ENCODE measurements at regions not wholly inside any gene's neighbourhood (a gene's known extent, or its start where the extent isn't known, plus 50 kb on each side); places are given as distances from the start of the nearest gene placed in this dataset.
A peak's percentile ranks its signal among the peaks of the same experiment; 100 is the strongest.

DNA sequence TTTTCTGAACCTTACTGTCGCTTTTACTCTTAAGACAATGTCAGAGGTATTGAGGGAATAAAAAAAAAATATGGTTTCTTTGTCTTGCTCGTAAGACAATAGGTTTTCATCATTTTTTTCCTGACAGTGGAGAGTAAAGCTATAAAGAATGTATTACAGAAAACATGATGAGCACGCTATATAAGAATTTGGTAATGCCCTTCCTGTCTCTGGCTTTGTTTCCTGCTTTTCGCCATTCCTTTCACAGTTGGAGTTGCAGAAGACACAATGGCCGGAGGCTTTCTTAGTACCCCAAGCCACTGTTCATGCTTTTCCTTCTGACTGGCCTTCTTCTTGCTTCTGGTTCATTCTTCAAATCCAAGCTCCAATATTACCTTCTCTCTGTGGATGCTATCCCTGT lies 101.0 kb upstream of the DACH1 start:
- H3K27me3 ChIP-seq: no peaks in the 10 kb centered on the region
- Mint-ChIP-seq H3K27me3 (ENCODE audit: insufficient read depth, low read depth) (no peaks in the 10 kb centered on the region), H3K27ac (no peak overlapping the region), H3K4me1 (peaks cover 7% of the 10 kb centered on the region), H3K4me3 (no peak overlapping the region), H3K36me3 (no peaks in the 10 kb centered on the region), H3K9me3 (no peaks in the 10 kb centered on the region)
- H3K36me3 ChIP-seq: no peaks in the 10 kb centered on the region
- H4K20me1 ChIP-seq (ENCODE audit: low read depth): no peaks in the 10 kb centered on the region
- peaks cover 22% of the 10 kb centered on the region for H3K4me1 ChIP-seq
- peak overlapping the region; percentile 11 for H3K4me2 ChIP-seq
- no peak overlapping the region for H3K4me3 ChIP-seq
- no peaks in the 10 kb centered on the region for H3K9me3 ChIP-seq (ENCODE audit: low read depth)
- no peak overlapping the region for H3K27ac ChIP-seq
- H3K79me2 ChIP-seq (ENCODE audit: low read depth): no peaks in the 10 kb centered on the region
- TF ChIP-seq, protein P1, sequence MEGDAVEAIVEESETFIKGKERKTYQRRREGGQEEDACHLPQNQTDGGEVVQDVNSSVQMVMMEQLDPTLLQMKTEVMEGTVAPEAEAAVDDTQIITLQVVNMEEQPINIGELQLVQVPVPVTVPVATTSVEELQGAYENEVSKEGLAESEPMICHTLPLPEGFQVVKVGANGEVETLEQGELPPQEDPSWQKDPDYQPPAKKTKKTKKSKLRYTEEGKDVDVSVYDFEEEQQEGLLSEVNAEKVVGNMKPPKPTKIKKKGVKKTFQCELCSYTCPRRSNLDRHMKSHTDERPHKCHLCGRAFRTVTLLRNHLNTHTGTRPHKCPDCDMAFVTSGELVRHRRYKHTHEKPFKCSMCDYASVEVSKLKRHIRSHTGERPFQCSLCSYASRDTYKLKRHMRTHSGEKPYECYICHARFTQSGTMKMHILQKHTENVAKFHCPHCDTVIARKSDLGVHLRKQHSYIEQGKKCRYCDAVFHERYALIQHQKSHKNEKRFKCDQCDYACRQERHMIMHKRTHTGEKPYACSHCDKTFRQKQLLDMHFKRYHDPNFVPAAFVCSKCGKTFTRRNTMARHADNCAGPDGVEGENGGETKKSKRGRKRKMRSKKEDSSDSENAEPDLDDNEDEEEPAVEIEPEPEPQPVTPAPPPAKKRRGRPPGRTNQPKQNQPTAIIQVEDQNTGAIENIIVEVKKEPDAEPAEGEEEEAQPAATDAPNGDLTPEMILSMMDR (IDR thresholded peaks at IDR 0.05): no peak
- peak; percentile 60 for TF ChIP-seq EZH2 (IDR thresholded peaks at IDR 0.05)
- H3F3A ChIP-seq (ENCODE audit: low read depth): no peaks in the 10 kb centered on the region
- H3K9ac ChIP-seq: no peak overlapping the region
- H2AFZ ChIP-seq (replicated peaks): no peak overlapping the region
- peak; percentile 77 for DNase-seq (ENCODE audit: low spot score)

DNA sequence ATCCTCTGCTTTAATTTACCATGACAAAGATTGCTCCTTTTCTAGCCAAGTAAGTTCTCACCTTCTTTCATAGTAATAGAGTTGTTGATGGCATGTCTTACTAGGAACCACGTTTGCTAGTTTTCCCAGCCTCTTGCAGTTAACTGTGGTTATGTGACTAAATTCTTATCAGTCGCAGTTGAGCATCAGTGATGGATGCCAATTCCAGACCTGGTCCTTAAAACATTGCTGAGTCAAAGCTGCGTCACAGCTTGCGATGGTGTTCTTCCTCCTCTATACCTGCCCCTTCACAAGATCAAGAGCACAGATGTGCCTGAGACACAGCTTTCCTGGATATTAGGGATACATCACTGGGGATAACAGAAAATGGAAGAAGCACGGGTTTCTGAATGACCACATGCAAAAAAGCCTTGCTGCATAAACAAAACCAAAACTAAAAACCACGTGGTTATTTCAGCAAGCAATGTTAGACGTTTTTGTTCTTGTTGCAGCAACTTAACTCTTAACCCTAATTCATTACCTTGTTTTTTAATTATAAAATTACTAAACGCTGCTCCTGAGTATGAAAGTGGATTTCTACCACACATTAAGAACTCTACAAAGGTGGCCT lies 97.6 kb upstream of the DACH1 start:
- H3K36me3 Mint-ChIP-seq: no peaks in the 10 kb centered on the region

DNA sequence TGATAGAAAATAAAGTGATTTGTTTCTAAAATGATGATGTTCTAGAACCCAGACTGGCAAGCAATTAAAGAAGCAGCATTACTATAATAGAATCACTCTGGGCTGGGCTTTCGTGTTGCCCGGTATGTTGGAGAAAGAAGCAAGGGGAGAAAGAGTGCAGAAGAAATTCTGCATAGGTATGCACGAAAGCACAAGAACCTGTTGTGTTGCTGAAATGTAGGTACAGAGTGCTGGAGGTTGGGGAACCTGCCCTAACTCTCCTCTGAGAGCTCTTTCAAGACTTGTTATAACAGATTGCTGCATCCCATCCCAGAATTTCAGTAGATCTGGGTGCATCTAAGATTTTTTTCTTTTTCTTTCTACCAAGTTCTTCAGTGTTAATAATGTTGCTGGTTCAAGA lies 95.7 kb upstream of the DACH1 start:
- TF ChIP-seq EZH2 (IDR thresholded peaks at IDR 0.05) (no peak), EZH2phosphoT487 (IDR thresholded peaks at IDR 0.05) (no peak)
- TF ChIP-seq, protein P1 (IDR thresholded peaks at IDR 0.05): no peak
- Mint-ChIP-seq H3K36me3 (no peaks in the 10 kb centered on the region), H3K4me1 (peaks cover under 1% of the 10 kb centered on the region), H3K27me3 (ENCODE audit: insufficient read depth, low read depth) (no peaks in the 10 kb centered on the region), H3K4me3 (no peak overlapping the region), H3K27ac (no peak overlapping the region), H3K9me3 (no peaks in the 10 kb centered on the region)
- Histone ChIP-seq H3K27ac (no peak overlapping the region), H3K36me3 (no peaks in the 10 kb centered on the region), H4K20me1 (ENCODE audit: low read depth) (no peaks in the 10 kb centered on the region), H3F3A (ENCODE audit: low read depth) (no peaks in the 10 kb centered on the region), H2AFZ (replicated peaks) (peak overlapping the region; percentile 7), H3K4me1 (peaks cover 2% of the 10 kb centered on the region), H3K79me2 (ENCODE audit: low read depth) (no peaks in the 10 kb centered on the region), H3K9me3 (ENCODE audit: low read depth) (no peaks in the 10 kb centered on the region), H3K27me3 (no peaks in the 10 kb centered on the region), H3K9ac (no peak overlapping the region), H3K4me2 (no peak overlapping the region), H3K4me3 (no peak overlapping the region)
- DNase-seq (ENCODE audit: low spot score): no peak

More for the DNA sequence above, 97.6 kb upstream of the DACH1 start:
- Histone ChIP-seq H3K4me2 (no peak overlapping the region), H3K9me3 (ENCODE audit: low read depth) (no peaks in the 10 kb centered on the region), H2AFZ (replicated peaks) (no peak overlapping the region), H3K27me3 (no peaks in the 10 kb centered on the region), H4K20me1 (ENCODE audit: low read depth) (no peaks in the 10 kb centered on the region), H3K4me3 (no peak overlapping the region), H3K36me3 (no peaks in the 10 kb centered on the region), H3K27ac (no peak overlapping the region), H3K9ac (no peak overlapping the region), H3K4me1 (peaks cover 12% of the 10 kb centered on the region), H3F3A (ENCODE audit: low read depth) (no peaks in the 10 kb centered on the region), H3K79me2 (ENCODE audit: low read depth) (no peaks in the 10 kb centered on the region)
- H3K9me3 Mint-ChIP-seq: no peaks in the 10 kb centered on the region
- no peak overlapping the region for H3K4me3 Mint-ChIP-seq
- no peaks in the 10 kb centered on the region for H3K27me3 Mint-ChIP-seq (ENCODE audit: insufficient read depth, low read depth)
- DNase-seq (ENCODE audit: low spot score): no peak
- peaks cover 7% of the 10 kb centered on the region for H3K4me1 Mint-ChIP-seq
- no peak for TF ChIP-seq EZH2 (IDR thresholded peaks at IDR 0.05)
- TF ChIP-seq, protein P1 (IDR thresholded peaks at IDR 0.05): no peak
- no peak for TF ChIP-seq EZH2phosphoT487 (IDR thresholded peaks at IDR 0.05)
- H3K27ac Mint-ChIP-seq: no peak overlapping the region
